Kidney (tissue), 13 donors: ENCODE measurements at regions not wholly inside any gene's neighbourhood (a gene's known extent, or its start where the extent isn't known, plus 50 kb on each side); places are given as distances from the start of the nearest gene placed in this dataset.

Experiments
- DNase-seq, 5 donors: peaks; one replicate each; pipeline ENCODE4 v3.0.0-alpha.2; 2013 to 2020
- FAIRE-seq: peaks from 2 replicates; lab custom pipeline; 2012; peaks lifted over from hg19 to GRCh38; lab: Jason Lieb, UNC
- H3K27ac ChIP-seq, 2 donors: one replicate each; pipeline ENCODE4 v1.7.0; 2013; ENCODE audit warnings: low read depth in 2 of 2, low read length in 2 of 2, inconsistent platforms in 1 of 2
- H3K27me3 ChIP-seq: one replicate; pipeline ENCODE4 v1.7.1; 2013; ENCODE audit warnings: low read length, inconsistent platforms; ENCODE audit not compliant: control insufficient read depth, insufficient read depth
- H3K36me3 ChIP-seq, 3 donors: one replicate each; pipeline versions ENCODE4 v1.7.0 to v1.7.1; 2013; ENCODE audit warnings: low read length in 3 of 3, control low read depth in 1 of 3, inconsistent platforms in 1 of 3; ENCODE audit not compliant: insufficient read depth in 3 of 3, control insufficient read depth in 2 of 3
- H3K4me1 ChIP-seq, 3 donors: one replicate each; pipeline versions ENCODE4 v1.7.0 to v1.7.1; 2013; ENCODE audit warnings: low read length in 3 of 3, inconsistent platforms in 1 of 3, low read depth in 1 of 3; ENCODE audit not compliant: control insufficient read depth in 2 of 3, insufficient read depth in 2 of 3
- H3K4me3 ChIP-seq, 3 donors: one replicate each; pipeline versions ENCODE4 v1.7.0 to v1.8.1; 2013; ENCODE audit warnings: low read length in 3 of 3, control low read depth in 1 of 3, inconsistent platforms in 1 of 3
- H3K9ac ChIP-seq, 3 donors: one replicate each; pipeline versions ENCODE4 v1.7.0 to v1.7.1; 2013; ENCODE audit warnings: low read length in 3 of 3, control low read depth in 1 of 3, inconsistent platforms in 1 of 3
- H3K9me3 ChIP-seq, 3 donors: one replicate each; pipeline versions ENCODE4 v1.7.0 to v1.7.1; 2013; ENCODE audit warnings: low read length in 3 of 3, control low read depth in 1 of 3, inconsistent platforms in 1 of 3; ENCODE audit not compliant: control insufficient read depth in 2 of 3, insufficient read depth in 1 of 3
- CTCF ChIP-seq: IDR thresholded peaks from 3 replicates; pipeline ENCODE4 v1.5.1; 2012; ENCODE audit warnings: mild to moderate bottlenecking, moderate library complexity, borderline replicate concordance; ENCODE audit not compliant: insufficient read depth; ENCODE audit errors: extremely low read depth
- intact Hi-C: fragments of 100-400 bp; cut with DNase I; formaldehyde crosslinking; loops from one replicate; pipeline ENCODE4 v1.11.1; 2022
- donor health status: control.
- donor health status: control.
- donor health status: control.
- donor health status: control.
- donor health status: control.
- donor health status: DM: yes; HTN: yes; CAD: no.
- donor health status: Normal renal cell carcinoma (clear cell type).

- no peaks in the 10 kb centered on the region for H3K4me1 ChIP-seq
- no peak overlapping the region for H3K27ac ChIP-seq
- intact Hi-C loops: no loop called here
- no peak overlapping the region for H3K4me3 ChIP-seq
- H3K36me3 ChIP-seq: no peaks in the 10 kb centered on the region
- H3K27me3 ChIP-seq: no peaks in the 10 kb centered on the region
- no peak for DNase-seq
- H3K9ac ChIP-seq: no peak overlapping the region
- H3K9me3 ChIP-seq: no peaks in the 10 kb centered on the region
- TF ChIP-seq CTCF: no peak
- FAIRE-seq: no peak
These were observed 445.7 kb downstream of the ADRA2A start for GRCh38 chr10:111522551-111522950.

DNA sequence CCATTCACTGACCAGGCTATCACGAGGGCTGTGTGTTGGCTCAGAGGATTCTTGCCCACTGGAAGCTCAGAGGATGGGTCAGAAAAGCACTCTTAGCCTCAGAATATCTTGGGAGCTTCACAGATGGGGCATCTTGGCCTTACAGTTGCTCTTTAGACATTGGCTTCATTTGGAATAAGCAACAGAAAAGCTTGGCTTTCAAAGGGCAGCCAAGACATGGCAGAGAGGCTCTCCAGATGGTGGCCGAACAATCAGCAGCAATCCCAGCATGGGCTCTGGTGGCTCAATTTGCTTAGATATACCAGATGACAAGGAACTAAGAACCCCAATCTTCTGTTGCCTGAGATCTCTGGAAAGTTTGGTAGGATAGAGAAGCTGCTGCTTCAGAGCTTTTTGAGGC, 446.2 kb downstream of the ADRA2A start:
- Histone ChIP-seq H3K27me3 (no peaks in the 10 kb centered on the region), H3K4me1 (no peaks in the 10 kb centered on the region), H3K27ac (no peak overlapping the region), H3K4me3 (no peak overlapping the region), H3K36me3 (no peaks in the 10 kb centered on the region), H3K9ac (no peak overlapping the region), H3K9me3 (no peaks in the 10 kb centered on the region)
- FAIRE-seq (no peak), DNase-seq (no peak)
- no peak for TF ChIP-seq CTCF
- intact Hi-C loops: no loop called here

DNA sequence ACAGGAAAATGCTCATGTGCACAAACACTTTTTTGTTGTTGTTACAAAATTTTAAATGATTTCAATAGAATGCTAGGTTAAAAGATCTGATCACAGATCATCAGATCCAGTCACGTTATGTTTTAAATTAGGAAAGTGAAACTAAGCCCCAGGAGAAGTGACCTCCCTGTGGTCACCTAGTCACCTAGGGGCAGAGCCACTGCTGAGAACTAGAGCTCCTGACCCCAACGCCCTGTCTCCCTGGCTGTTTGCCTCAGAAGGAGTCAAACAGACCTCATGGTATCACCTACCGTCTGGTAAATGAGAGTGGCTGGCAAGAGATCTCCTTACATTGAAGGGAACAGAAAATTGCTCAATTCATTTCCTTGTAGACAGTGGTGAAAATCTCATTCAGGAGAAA, 447.3 kb downstream of the ADRA2A start:
- Histone ChIP-seq H3K27me3 (no peaks in the 10 kb centered on the region), H3K9ac (no peak overlapping the region), H3K4me1 (no peaks in the 10 kb centered on the region), H3K4me3 (no peak overlapping the region), H3K27ac (no peak overlapping the region), H3K9me3 (no peaks in the 10 kb centered on the region), H3K36me3 (no peaks in the 10 kb centered on the region)
- FAIRE-seq: no peak
- intact Hi-C loops: no loop called here
- DNase-seq: no peak
- TF ChIP-seq CTCF: no peak

DNA sequence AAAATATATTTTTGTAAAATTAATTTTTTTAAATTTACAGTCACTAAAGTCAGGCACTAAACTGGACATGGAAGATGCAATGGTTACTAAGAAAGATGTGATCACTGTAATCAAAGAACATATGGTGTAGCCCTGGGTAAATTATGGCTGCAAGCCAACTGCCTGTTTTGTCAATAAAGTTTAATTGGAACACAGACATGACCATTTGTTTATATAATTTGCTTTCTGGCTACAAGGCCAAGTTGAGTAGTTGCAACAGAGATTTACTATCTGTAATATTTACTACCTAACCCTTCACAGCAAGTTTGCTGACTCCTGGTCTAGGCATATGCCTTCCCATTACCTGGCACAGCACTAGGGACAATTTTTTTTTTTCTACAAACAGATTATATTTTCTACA, 448.9 kb downstream of the ADRA2A start:
- Histone ChIP-seq H3K9ac (no peak overlapping the region), H3K4me1 (no peaks in the 10 kb centered on the region), H3K4me3 (no peak overlapping the region), H3K27me3 (no peaks in the 10 kb centered on the region), H3K36me3 (no peaks in the 10 kb centered on the region), H3K27ac (no peak overlapping the region), H3K9me3 (no peaks in the 10 kb centered on the region)
- no peak for TF ChIP-seq CTCF
- no peak for DNase-seq
- FAIRE-seq: no peak
- intact Hi-C loops: no loop called here
